SK-N-MC (cell line): ENCODE measurements at regions not wholly inside any gene's neighbourhood (a gene's known extent, or its start where the extent isn't known, plus 50 kb on each side); places are given as distances from the start of the nearest gene placed in this dataset.

ENCODE experiments used
- DNase-seq: peaks from one replicate; pipeline ENCODE4 v3.0.0-alpha.2; 2011; ENCODE audit warnings: low read depth, low spot score
- H3K27ac ChIP-seq: fragments of 200-600 bp; sonication (generic); 2 replicates; pipeline ENCODE4 v1.5.1; 2016; ENCODE audit warnings: mixed run types
- H3K36me3 ChIP-seq: fragments of 200-600 bp; sonication (generic); 2 replicates; pipeline ENCODE4 v1.6.1; 2017; ENCODE audit warnings: antibody characterized with exemption, low read length, mixed read lengths; ENCODE audit not compliant: insufficient read depth
- H3K4me3 ChIP-seq: fragments of 200-600 bp; sonication (generic); 2 replicates; pipeline ENCODE4 v1.5.1; 2016
- H3K9ac ChIP-seq: fragments of 200-600 bp; sonication (generic); 2 replicates; pipeline ENCODE4 v1.8.0; 2017; ENCODE audit warnings: mixed run types, mixed read lengths; ENCODE audit not compliant: insufficient read length
- H3K9me3 ChIP-seq: fragments of 200-600 bp; sonication (generic); 2 replicates; pipeline ENCODE4 v1.6.1; 2017; ENCODE audit warnings: low read depth, mild to moderate bottlenecking, antibody characterized with exemption, low read length, moderate library complexity, mixed read lengths
- EZH2 ChIP-seq: fragments of 200-600 bp; sonication (generic); IDR thresholded peaks from one replicate; pipeline ENCODE4 v1.6.1; 2017; ENCODE audit warnings: antibody characterized with exemption
- FOXP2 ChIP-seq: optimal IDR thresholded peaks from 2 replicates; pipeline ENCODE3; 2011; ENCODE audit warnings: mild to moderate bottlenecking, moderate library complexity; ENCODE audit not compliant: insufficient read depth; ENCODE audit errors: extremely low read length, control extremely low read depth
- POLR2AphosphoS5 ChIP-seq: IDR thresholded peaks from 2 replicates; pipeline ENCODE4 v1.6.1; 2012; ENCODE audit warnings: mild to moderate bottlenecking, low read depth, low read length, borderline replicate concordance

- Histone ChIP-seq H3K27ac (no peak overlapping the region), H3K9me3 (no peaks in the 10 kb centered on the region), H3K9ac (no peak overlapping the region), H3K36me3 (no peaks in the 10 kb centered on the region), H3K4me3 (no peak overlapping the region)
- DNase-seq, result no peak
- TF ChIP-seq EZH2 (no peak), POLR2AphosphoS5 (no peak), FOXP2 (no peak)
These were observed 63.3 kb upstream of the GAB1 start for GRCh38 chr4:143273160-143273917.

GRCh38 chr4:143280861-143281260 lies 55.8 kb upstream of the GAB1 start:
- H3K9ac ChIP-seq, result no peak overlapping the region
- no peak overlapping the region for H3K4me3 ChIP-seq
- no peaks in the 10 kb centered on the region for H3K9me3 ChIP-seq
- TF ChIP-seq EZH2 (no peak), FOXP2 (no peak), POLR2AphosphoS5 (no peak)
- no peak overlapping the region for H3K27ac ChIP-seq
- no peaks in the 10 kb centered on the region for H3K36me3 ChIP-seq
- no peak for DNase-seq

- TF ChIP-seq FOXP2 (no peak), EZH2 (no peak), POLR2AphosphoS5 (no peak)
- no peaks in the 10 kb centered on the region for H3K36me3 ChIP-seq
- DNase-seq, result no peak
- no peak overlapping the region for H3K27ac ChIP-seq
- no peak overlapping the region for H3K4me3 ChIP-seq
- no peak overlapping the region for H3K9ac ChIP-seq
- H3K9me3 ChIP-seq, result no peaks in the 10 kb centered on the region
These were observed 55.0 kb upstream of the GAB1 start for GRCh38 chr4:143281507-143282190.

DNA sequence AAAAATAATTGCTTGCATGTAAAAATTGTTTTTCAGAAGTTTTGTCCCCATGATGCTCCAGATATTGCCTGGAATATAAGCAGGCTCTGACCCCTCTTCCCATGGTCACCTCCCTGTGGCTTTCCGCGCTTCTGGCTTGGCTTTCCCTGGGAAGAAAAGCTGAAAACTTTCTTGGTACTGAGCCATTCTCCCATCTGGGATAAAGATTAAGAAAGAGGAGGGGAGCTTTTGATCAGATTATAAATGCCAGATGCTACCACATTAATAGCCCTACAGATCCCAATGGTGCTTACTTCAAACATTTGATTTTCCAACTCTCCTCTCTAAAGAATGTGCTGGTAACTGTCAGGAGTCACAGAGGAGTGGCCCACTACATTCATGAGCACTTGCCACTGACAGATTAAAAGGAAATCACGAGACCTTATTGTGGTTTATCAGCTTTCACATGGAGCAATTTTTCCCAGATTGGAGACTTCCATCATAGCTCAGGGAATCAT lies 54.4 kb upstream of the GAB1 start:
- H3K9ac ChIP-seq, result no peak overlapping the region
- no peak for DNase-seq
- no peak for TF ChIP-seq FOXP2
- TF ChIP-seq POLR2AphosphoS5, result no peak
- no peak overlapping the region for H3K4me3 ChIP-seq
- H3K36me3 ChIP-seq, result no peaks in the 10 kb centered on the region
- no peaks in the 10 kb centered on the region for H3K9me3 ChIP-seq
- H3K27ac ChIP-seq, result no peak overlapping the region

DNA sequence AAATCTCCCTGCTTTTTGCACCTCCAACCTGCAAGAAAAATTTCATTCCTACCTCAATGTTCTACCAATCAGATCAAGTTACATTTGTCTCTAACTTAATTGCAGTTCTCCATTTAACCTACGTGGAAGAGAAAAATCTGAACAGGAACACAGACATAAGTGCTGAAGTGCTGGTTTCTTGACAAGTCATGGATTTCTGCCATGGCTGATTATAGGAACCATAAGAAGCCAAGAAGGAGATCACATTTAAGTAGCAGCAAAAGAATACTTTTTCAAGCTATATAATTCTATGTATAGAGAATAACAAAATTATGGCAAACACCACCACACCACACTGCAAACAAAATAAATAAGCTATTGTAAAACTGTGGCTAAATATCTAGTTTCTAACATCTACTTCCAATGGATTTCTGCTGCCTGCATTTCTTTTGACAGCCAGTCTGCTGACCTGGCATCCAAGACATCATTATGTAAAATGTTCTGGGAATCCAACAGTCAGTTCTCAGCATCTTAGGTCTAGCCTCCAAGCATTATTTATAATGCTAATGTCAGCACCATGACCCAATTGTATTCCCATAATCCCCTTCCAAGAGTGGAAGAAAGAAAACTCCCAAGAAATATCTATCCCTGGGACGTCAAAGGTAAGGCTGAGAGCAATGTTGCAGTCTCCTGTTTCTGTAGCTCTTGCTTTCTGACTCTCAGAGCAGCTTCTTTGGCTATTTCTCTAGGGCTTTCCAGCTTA lies 50.8 kb upstream of the GAB1 start:
- Histone ChIP-seq H3K9ac (no peak overlapping the region), H3K36me3 (no peaks in the 10 kb centered on the region), H3K4me3 (no peak overlapping the region), H3K27ac (no peak overlapping the region), H3K9me3 (no peaks in the 10 kb centered on the region)
- TF ChIP-seq EZH2 (no peak), FOXP2 (no peak), POLR2AphosphoS5 (no peak)
- no peak for DNase-seq

DNA sequence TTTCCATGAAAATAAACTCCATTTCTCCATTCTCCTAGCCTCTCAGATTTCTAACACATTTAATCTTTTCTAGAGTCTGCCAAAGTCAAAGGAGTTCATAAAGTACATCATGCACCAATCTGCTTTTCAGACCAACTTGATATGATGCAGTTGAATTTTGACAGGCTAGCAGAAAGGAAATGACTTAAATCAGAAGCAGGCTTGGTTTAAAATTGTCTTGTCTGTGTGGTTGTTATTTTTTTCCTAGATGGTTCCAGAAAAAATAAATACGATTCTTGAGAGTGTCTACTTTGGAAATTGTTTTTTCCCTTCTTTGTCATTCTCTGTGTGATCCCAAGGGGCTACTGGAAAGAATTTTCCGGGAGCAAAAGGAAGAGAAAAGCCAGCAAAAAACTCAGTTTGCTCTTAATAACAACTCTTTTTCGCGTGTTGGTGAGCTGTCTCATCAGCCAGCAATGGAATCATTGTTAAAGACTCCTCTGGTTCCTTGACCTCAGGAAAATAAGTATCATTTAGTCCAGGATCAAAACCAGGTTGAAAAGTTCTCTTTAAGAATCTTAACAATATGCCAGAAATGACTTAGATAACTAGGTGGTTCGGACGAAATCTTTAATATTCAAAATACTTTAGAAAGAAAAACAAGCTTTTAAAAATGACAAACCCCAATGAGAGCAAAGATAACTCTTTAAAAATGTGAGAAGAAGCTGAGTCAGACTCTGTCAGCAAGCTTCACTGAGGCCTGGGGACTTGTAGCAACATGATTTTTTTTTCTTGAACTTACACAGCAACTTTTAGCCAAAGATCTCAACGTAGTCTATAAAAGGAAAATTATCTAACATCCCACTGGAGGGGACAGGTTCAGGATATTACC lies 49.7 kb upstream of the GAB1 start:
- H3K4me3 ChIP-seq, result peak overlapping the region; percentile 18; the same call in 1 of the 2 replicates
- peak overlapping the region; percentile 20 for H3K9ac ChIP-seq
- TF ChIP-seq POLR2AphosphoS5 (no peak), FOXP2 (no peak), EZH2 (no peak)
- H3K36me3 ChIP-seq, result no peaks in the 10 kb centered on the region
- DNase-seq, result peak; percentile 8
- no peaks in the 10 kb centered on the region for H3K9me3 ChIP-seq
- peak overlapping the region; percentile 57; the same call in 1 of the 2 replicates for H3K27ac ChIP-seq
